Ovary (tissue), 3 donors: ENCODE measurements at regions not wholly inside any gene's neighbourhood (a gene's known extent, or its start where the extent isn't known, plus 50 kb on each side); places are given as distances from the start of the nearest gene placed in this dataset.

ENCODE experiments used
- POLR2A ChIP-seq: fragments of 450-650 bp; IDR thresholded peaks from one replicate; pipeline ENCODE4 v1.6.1; 2017; ENCODE audit warnings: antibody characterized with exemption, mild to moderate bottlenecking, moderate library complexity
- TF ChIP-seq, protein P1 (sequence below), 3 donors: fragments of 450-650 bp in 2 of 3; fragments of 200-600 bp in 1 of 3; IDR thresholded peaks; one replicate each; pipeline versions ENCODE4 v1.5.1 to v1.8.0; 2016 to 2022; ENCODE audit warnings: antibody characterized with exemption in 3 of 3, mild to moderate bottlenecking in 1 of 3
- donor health status: DM: no; HTN: no; CAD: no.

GRCh38 chr9:119458068-119458467 is 88.8 kb upstream of the BRINP1 start:
- TF ChIP-seq POLR2A, result no peak
- TF ChIP-seq, protein P1, sequence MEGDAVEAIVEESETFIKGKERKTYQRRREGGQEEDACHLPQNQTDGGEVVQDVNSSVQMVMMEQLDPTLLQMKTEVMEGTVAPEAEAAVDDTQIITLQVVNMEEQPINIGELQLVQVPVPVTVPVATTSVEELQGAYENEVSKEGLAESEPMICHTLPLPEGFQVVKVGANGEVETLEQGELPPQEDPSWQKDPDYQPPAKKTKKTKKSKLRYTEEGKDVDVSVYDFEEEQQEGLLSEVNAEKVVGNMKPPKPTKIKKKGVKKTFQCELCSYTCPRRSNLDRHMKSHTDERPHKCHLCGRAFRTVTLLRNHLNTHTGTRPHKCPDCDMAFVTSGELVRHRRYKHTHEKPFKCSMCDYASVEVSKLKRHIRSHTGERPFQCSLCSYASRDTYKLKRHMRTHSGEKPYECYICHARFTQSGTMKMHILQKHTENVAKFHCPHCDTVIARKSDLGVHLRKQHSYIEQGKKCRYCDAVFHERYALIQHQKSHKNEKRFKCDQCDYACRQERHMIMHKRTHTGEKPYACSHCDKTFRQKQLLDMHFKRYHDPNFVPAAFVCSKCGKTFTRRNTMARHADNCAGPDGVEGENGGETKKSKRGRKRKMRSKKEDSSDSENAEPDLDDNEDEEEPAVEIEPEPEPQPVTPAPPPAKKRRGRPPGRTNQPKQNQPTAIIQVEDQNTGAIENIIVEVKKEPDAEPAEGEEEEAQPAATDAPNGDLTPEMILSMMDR (IDR thresholded peaks at IDR 0.05), result no peak
